H1 (cell line): ENCODE measurements at regions not wholly inside any gene's neighbourhood (a gene's known extent, or its start where the extent isn't known, plus 50 kb on each side); places are given as distances from the start of the nearest gene placed in this dataset.

Source experiments
- CTCF ChIA-PET: fragments of 300-600 bp; sonication (Branson Sonifier 250); formaldehyde crosslinking; loops from one replicate; lab custom pipeline; 2021; ENCODE audit not compliant: partially characterized antibody; lab: Charles Lee
- POLR2A ChIA-PET: fragments of 300-600 bp; sonication (Branson Sonifier 250); formaldehyde crosslinking; loops from one replicate; lab custom pipeline; 2021; ENCODE audit warnings: inconsistent platforms; ENCODE audit not compliant: partially characterized antibody; lab: Charles Lee
- DNase-seq, 2 experiments: peaks; one replicate each; pipeline versions ENCODE4 v3.0.0 to v3.0.0-alpha.2; 2010 to 2022; ENCODE audit warnings: low spot score in 2 of 2, low read depth in 1 of 2, mixed read lengths in 1 of 2
- FAIRE-seq: peaks from 2 replicates; lab custom pipeline; 2011; peaks lifted over from hg19 to GRCh38; lab: Jason Lieb, UNC
- H2AFZ ChIP-seq: 2 replicates; pipeline ENCODE4 v1.8.1; 2012; ENCODE audit warnings: low read length, inconsistent platforms
- H2AK5ac ChIP-seq: 2 replicates; pipeline ENCODE4 v1.6.1; 2013; ENCODE audit warnings: low read depth, low read length
- H2BK120ac ChIP-seq: replicated peaks from 2 replicates; pipeline ENCODE3; 2013; ENCODE audit warnings: low read depth, low read length, inconsistent platforms
- H2BK12ac ChIP-seq: 2 replicates; pipeline ENCODE4 v1.6.1; 2013; ENCODE audit warnings: low read depth, low read length
- H2BK15ac ChIP-seq: 2 replicates; pipeline ENCODE4 v1.6.1; 2013; ENCODE audit warnings: low read length
- H2BK20ac ChIP-seq: 2 replicates; pipeline ENCODE4 v1.6.1; 2013; ENCODE audit warnings: low read length
- H2BK5ac ChIP-seq: 2 replicates; pipeline ENCODE4 v1.6.1; 2013; ENCODE audit warnings: low read depth, low read length
- H3K14ac ChIP-seq: 2 replicates; pipeline ENCODE4 v1.6.1; 2013; ENCODE audit warnings: inconsistent platforms; ENCODE audit not compliant: insufficient read length
- H3K18ac ChIP-seq: 2 replicates; pipeline ENCODE4 v1.6.1; 2013; ENCODE audit warnings: low read length; ENCODE audit errors: extremely low read depth
- H3K23ac ChIP-seq: 2 replicates; pipeline ENCODE4 v1.6.1; 2013; ENCODE audit warnings: inconsistent platforms; ENCODE audit not compliant: insufficient read length
- H3K23me2 ChIP-seq: 2 replicates; pipeline ENCODE4 v1.6.1; 2013; ENCODE audit warnings: low read depth, low read length
- H3K27ac ChIP-seq: 2 replicates; pipeline ENCODE4 v1.6.1; 2011; ENCODE audit warnings: low read depth, low read length, inconsistent platforms
- H3K27me3 ChIP-seq, 4 experiments: replicated peaks in 1 of 4; 1 replicate in 1 of 4; 2 replicates in 3 of 4; pipeline versions ENCODE4 v1.6.1 to v1.8.1; 2011 to 2013; ENCODE audit warnings: low read length in 3 of 4, mild to moderate bottlenecking in 3 of 4, inconsistent platforms in 2 of 4, mixed read lengths in 2 of 4, moderate library complexity in 1 of 4; ENCODE audit not compliant: control insufficient read depth in 3 of 4, insufficient read depth in 3 of 4; ENCODE audit errors: extremely low read depth in 1 of 4
- H3K36me3 ChIP-seq, 4 experiments: 2 replicates each; pipeline versions ENCODE4 v1.6.1 to v1.8.1; 2011 to 2013; ENCODE audit warnings: mild to moderate bottlenecking in 4 of 4, low read length in 3 of 4, moderate library complexity in 2 of 4, control low read depth in 1 of 4, inconsistent platforms in 1 of 4; ENCODE audit not compliant: insufficient read depth in 4 of 4, control insufficient read depth in 2 of 4
- H3K4ac ChIP-seq: replicated peaks from 2 replicates; pipeline ENCODE3; 2013; ENCODE audit warnings: low read length, low read depth, mixed read lengths, inconsistent platforms; ENCODE audit not compliant: insufficient read length
- H3K4me1 ChIP-seq, 4 experiments: replicated peaks in 1 of 4; 1 replicate in 1 of 4; 2 replicates in 3 of 4; pipeline versions ENCODE4 v1.6.1 to v1.8.1; 2011 to 2013; ENCODE audit warnings: low read length in 3 of 4, inconsistent platforms in 2 of 4, mixed read lengths in 1 of 4; ENCODE audit not compliant: insufficient read depth in 4 of 4, control insufficient read depth in 3 of 4
- H3K4me2 ChIP-seq, 2 experiments: 2 replicates each; pipeline versions ENCODE4 v1.6.1 to v1.8.1; 2011 to 2013; ENCODE audit warnings: low read depth in 2 of 2, low read length in 2 of 2, control low read depth in 1 of 2, inconsistent platforms in 1 of 2, mild to moderate bottlenecking in 1 of 2; ENCODE audit not compliant: insufficient read depth in 1 of 2
- H3K4me3 ChIP-seq, 4 experiments: fragments of 200-600, 300-600 bp in 1 of 4; sonication (generic), shearing (Covaris generic), sonication (Bioruptor Twin) in 1 of 4; 2 replicates each; pipeline versions ENCODE4 v1.5.1 to v1.8.1; 2011 to 2016; ENCODE audit warnings: low read length in 4 of 4, low read depth in 3 of 4, control low read depth in 2 of 4, inconsistent platforms in 2 of 4, mild to moderate bottlenecking in 2 of 4, mixed read lengths in 1 of 4, moderate library complexity in 1 of 4; ENCODE audit not compliant: insufficient read depth in 2 of 4; ENCODE audit errors: extremely low read depth in 1 of 4
- H3K56ac ChIP-seq: replicated peaks from 2 replicates; pipeline ENCODE3; 2013; ENCODE audit warnings: low read depth, mild to moderate bottlenecking, mixed read lengths, low read length, inconsistent platforms; ENCODE audit not compliant: insufficient read length
- H3K79me1 ChIP-seq: 2 replicates; pipeline ENCODE4 v1.6.1; 2013; ENCODE audit warnings: low read depth, low read length, control low read depth
- H3K79me2 ChIP-seq, 2 experiments: 2 replicates each; pipeline versions ENCODE4 v1.6.1 to v1.8.1; 2012 to 2013; ENCODE audit warnings: low read length in 2 of 2, mild to moderate bottlenecking in 2 of 2, inconsistent platforms in 1 of 2; ENCODE audit not compliant: insufficient read depth in 2 of 2, control insufficient read depth in 1 of 2
- H3K9ac ChIP-seq, 4 experiments: replicated peaks in 1 of 4; 1 replicate in 1 of 4; 2 replicates in 3 of 4; pipeline versions ENCODE4 v1.6.1 to v1.8.1; 2011 to 2013; ENCODE audit warnings: low read depth in 3 of 4, low read length in 3 of 4, control low read depth in 2 of 4, mild to moderate bottlenecking in 2 of 4, moderate library complexity in 2 of 4, inconsistent platforms in 1 of 4; ENCODE audit errors: extremely low read depth in 1 of 4
- H3K9me3 ChIP-seq, 2 experiments: 2 replicates each; pipeline versions ENCODE4 v1.6.1 to v1.8.1; 2012 to 2013; ENCODE audit warnings: mild to moderate bottlenecking in 2 of 2, moderate library complexity in 2 of 2, control low read depth in 1 of 2, inconsistent platforms in 1 of 2, low read depth in 1 of 2, low read length in 1 of 2, mixed read lengths in 1 of 2; ENCODE audit not compliant: insufficient read depth in 2 of 2
- H4K20me1 ChIP-seq, 2 experiments: replicated peaks in 1 of 2; 2 replicates each; pipeline versions ENCODE3 to v1.8.1; 2011 to 2013; ENCODE audit warnings: inconsistent platforms in 2 of 2, low read length in 2 of 2, mild to moderate bottlenecking in 1 of 2; ENCODE audit not compliant: insufficient read depth in 2 of 2, control insufficient read depth in 1 of 2
- H4K5ac ChIP-seq: 2 replicates; pipeline ENCODE4 v1.6.1; 2013; ENCODE audit warnings: low read length, low read depth, mixed read lengths, inconsistent platforms; ENCODE audit not compliant: insufficient read length
- H4K8ac ChIP-seq: 2 replicates; pipeline ENCODE4 v1.8.0; 2013; ENCODE audit warnings: mild to moderate bottlenecking, moderate library complexity, low read length, inconsistent platforms; ENCODE audit not compliant: insufficient read depth; ENCODE audit errors: extremely low read depth
- H4K91ac ChIP-seq: replicated peaks from 2 replicates; pipeline ENCODE3; 2013; ENCODE audit warnings: low read length, mixed read lengths, inconsistent platforms; ENCODE audit not compliant: insufficient read length
- BRCA1 ChIP-seq: IDR thresholded peaks from 2 replicates; pipeline ENCODE4 v1.6.1; 2012; ENCODE audit warnings: low read depth, low read length, improper control_type of control experiment
- CBX5 ChIP-seq: fragments of 300-800, 300-1000 bp; sonication (generic); IDR thresholded peaks from 2 replicates; pipeline ENCODE4 v1.7.1; 2016; ENCODE audit warnings: antibody characterized with exemption, low read length, low read depth
- POLR2A ChIP-seq, 2 experiments: IDR thresholded peaks; 1 replicate in 1 of 2; 2 replicates in 1 of 2; pipeline ENCODE4 v1.6.1; 2011; ENCODE audit warnings: low read depth in 2 of 2, low read length in 2 of 2, mild to moderate bottlenecking in 2 of 2; ENCODE audit errors: control extremely low read depth in 1 of 2
- POU5F1 ChIP-seq: IDR thresholded peaks from 2 replicates; pipeline ENCODE4 v1.6.1; 2011; ENCODE audit warnings: low read depth, mild to moderate bottlenecking, low read length, moderate library complexity
- WGBS, 2 experiments: shearing (Covaris generic) in 1 of 2; methylation state at CpG; one replicate each; pipeline versions ENCODE4 v1.1.6 to v1.1.7; 2013 to 2015; ENCODE audit warnings: low lambda C conversion rate in 2 of 2, mixed read lengths in 2 of 2, inconsistent platforms in 1 of 2, low coverage in 1 of 2, missing lambda C conversion rate in 1 of 2; ENCODE audit not compliant: insufficient replicate concordance in 2 of 2, insufficient coverage in 1 of 2, insufficient read length in 1 of 2; ENCODE audit errors: extremely low coverage in 1 of 2, missing lambda C conversion rate in 1 of 2; 5-methylcytosine and 5-hydroxymethylcytosine counted together

- H2AFZ ChIP-seq: no peak overlapping the region; the same call in 1 of the 2 replicates
Measured at GRCh38 chr14:96986256-96987085, 189.3 kb downstream of the VRK1 start.

More at GRCh38 chr14:96986256-96987085, 189.3 kb downstream of the VRK1 start:
- Histone ChIP-seq H4K20me1 (no peaks in the 10 kb centered on the region), H3K23me2 (no peaks in the 10 kb centered on the region), H3K27ac (no peak overlapping the region), H4K5ac (no peak overlapping the region), H3K4me2 (no peak overlapping the region), H3K9ac (no peak overlapping the region), H3K9me3 (peaks cover 0 to 4% of the 10 kb centered on the region in 2 experiments; a peak in 1 of 4 replicates), H2BK15ac (no peak overlapping the region), H2BK12ac (no peak overlapping the region), H2BK120ac (no peak overlapping the region), H3K56ac (no peak overlapping the region), H3K23ac (no peak overlapping the region), H3K79me1 (no peaks in the 10 kb centered on the region), H3K27me3 (peaks cover 0 to 1% (median 0%) of the 10 kb centered on the region in 4 experiments; a peak in 1 of 7 replicates), H3K18ac (no peak overlapping the region), H3K14ac (no peak overlapping the region), H3K4ac (no peak overlapping the region), H2BK5ac (no peak overlapping the region), H4K91ac (no peak overlapping the region), H3K4me3 (no peak overlapping the region), H3K4me1 (peaks cover 0 to 7% (median 2%) of the 10 kb centered on the region in 4 experiments; a peak in 3 of 7 replicates), H2BK20ac (no peak overlapping the region), H4K8ac (no peak overlapping the region), H3K36me3 (no peaks in the 10 kb centered on the region), H2AK5ac (no peak overlapping the region), H3K79me2 (no peaks in the 10 kb centered on the region)
- DNase-seq (no peak), FAIRE-seq (no peak)
- ChIA-PET CTCF (interaction anchor here (0.6 to 2.7 kb wide), 4 partner anchors 14 to 682 kb away, joined by 3 to 7 read pairs (median 4); no protein-coding TSS in a partner anchor), POLR2A (no interaction called here)
- WGBS, 2 experiments: 87% methylated on average over 6 of the region's 6 CpGs; no CpG with 5 or more reads in 1 of the 2 experiments
- TF ChIP-seq CBX5 (no peak), POLR2A (IDR thresholded peaks at IDR 0.05; ENCODE audit: control extremely low read depth in 1 of 2, low read depth in 2 of 2, low read length in 2 of 2) (no peak), BRCA1 (no peak), POU5F1 (no peak)
